ENCODE measurements at regions not wholly inside any gene's neighbourhood (a gene's known extent, or its start where the extent isn't known, plus 50 kb on each side); places are given as distances from the start of the nearest gene placed in this dataset.
A peak's percentile ranks its signal among the peaks of the same experiment; 100 is the strongest.

DNA sequence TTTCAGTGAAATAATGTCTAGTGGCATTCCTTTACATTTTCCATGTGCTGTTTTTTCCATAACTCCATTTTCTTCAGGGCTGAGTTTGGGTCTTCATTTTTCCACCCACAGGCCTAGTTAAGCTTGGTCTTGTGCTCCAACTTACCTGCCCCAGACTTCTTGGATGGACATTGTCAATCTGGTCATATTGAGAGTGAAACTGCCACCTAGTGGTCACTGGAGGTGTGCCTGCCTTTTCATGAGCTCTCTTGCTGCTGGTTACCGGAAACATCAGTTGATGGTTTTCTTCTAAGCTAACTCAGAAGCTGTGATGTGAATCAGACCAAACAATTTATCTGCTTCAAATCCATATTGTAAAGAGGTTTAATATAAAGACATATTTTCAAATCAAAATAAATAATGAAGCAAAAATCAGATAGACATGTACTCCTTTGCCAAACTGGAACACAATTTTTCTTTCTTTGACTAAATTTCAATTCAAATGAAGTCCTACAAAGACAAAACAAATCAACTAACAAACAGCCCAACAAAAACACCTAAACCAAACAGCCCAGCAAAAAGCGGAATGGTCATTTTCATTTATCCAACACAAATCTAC lies 135.1 kb upstream of the RASGRP1 start:
- Histone ChIP-seq H3K4me3 (no peak overlapping the region), H3K36me3 (no peaks in the 10 kb centered on the region), H3K27ac (no peak overlapping the region), H3K4me1 (no peaks in the 10 kb centered on the region), H3K27me3 (no peaks in the 10 kb centered on the region), H3K9me3 (no peaks in the 10 kb centered on the region)
- intact Hi-C loops (cut with DNase I), result loop anchor here (10.0 kb wide), 1 partner anchor 255 kb away; no protein-coding TSS in a partner anchor
- TF ChIP-seq, protein P1, sequence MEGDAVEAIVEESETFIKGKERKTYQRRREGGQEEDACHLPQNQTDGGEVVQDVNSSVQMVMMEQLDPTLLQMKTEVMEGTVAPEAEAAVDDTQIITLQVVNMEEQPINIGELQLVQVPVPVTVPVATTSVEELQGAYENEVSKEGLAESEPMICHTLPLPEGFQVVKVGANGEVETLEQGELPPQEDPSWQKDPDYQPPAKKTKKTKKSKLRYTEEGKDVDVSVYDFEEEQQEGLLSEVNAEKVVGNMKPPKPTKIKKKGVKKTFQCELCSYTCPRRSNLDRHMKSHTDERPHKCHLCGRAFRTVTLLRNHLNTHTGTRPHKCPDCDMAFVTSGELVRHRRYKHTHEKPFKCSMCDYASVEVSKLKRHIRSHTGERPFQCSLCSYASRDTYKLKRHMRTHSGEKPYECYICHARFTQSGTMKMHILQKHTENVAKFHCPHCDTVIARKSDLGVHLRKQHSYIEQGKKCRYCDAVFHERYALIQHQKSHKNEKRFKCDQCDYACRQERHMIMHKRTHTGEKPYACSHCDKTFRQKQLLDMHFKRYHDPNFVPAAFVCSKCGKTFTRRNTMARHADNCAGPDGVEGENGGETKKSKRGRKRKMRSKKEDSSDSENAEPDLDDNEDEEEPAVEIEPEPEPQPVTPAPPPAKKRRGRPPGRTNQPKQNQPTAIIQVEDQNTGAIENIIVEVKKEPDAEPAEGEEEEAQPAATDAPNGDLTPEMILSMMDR (IDR thresholded peaks at IDR 0.05), result peak; percentile 28 to 65 (median 52)
- no peak for TF ChIP-seq POLR2AphosphoS5 (IDR thresholded peaks at IDR 0.05; ENCODE audit: insufficient read depth in 1 of 2, low read depth in 1 of 2)
- DNase-seq (ENCODE audit: extremely low spot score in 2 of 2), result no peak

DNA sequence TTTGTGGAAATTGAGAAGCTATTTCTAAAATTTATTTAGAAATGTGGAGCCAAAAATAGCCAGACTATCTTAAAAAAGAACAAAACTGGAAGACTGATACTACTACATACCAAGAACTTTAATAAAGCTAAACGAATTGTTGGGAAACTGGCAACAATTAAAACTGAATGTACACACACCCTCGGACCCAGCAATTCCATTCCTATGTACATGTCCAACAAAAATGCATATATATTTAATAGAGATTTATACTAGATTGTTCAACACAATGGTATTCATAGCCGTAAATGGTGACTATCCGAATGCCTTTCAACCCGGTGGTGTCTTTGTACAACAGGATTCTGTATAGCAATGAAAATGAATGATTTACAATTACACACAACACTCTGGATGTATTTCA lies 136.5 kb upstream of the RASGRP1 start:
- no peak for TF ChIP-seq POLR2AphosphoS5 (IDR thresholded peaks at IDR 0.05; ENCODE audit: insufficient read depth in 1 of 2, low read depth in 1 of 2)
- TF ChIP-seq, protein P1 (IDR thresholded peaks at IDR 0.05), result no peak
- TF ChIP-seq POLR2A (IDR thresholded peaks at IDR 0.05), result no peak
- no peaks in the 10 kb centered on the region for H3K4me1 ChIP-seq
- H3K4me3 ChIP-seq, result no peak overlapping the region
- no peaks in the 10 kb centered on the region for H3K27me3 ChIP-seq
- H3K9me3 ChIP-seq, result no peaks in the 10 kb centered on the region
- H3K27ac ChIP-seq, result no peak overlapping the region
- H3K36me3 ChIP-seq, result no peaks in the 10 kb centered on the region
- intact Hi-C loops (cut with DNase I), result no loop called here
- no peak for DNase-seq (ENCODE audit: extremely low spot score in 2 of 2)

DNA sequence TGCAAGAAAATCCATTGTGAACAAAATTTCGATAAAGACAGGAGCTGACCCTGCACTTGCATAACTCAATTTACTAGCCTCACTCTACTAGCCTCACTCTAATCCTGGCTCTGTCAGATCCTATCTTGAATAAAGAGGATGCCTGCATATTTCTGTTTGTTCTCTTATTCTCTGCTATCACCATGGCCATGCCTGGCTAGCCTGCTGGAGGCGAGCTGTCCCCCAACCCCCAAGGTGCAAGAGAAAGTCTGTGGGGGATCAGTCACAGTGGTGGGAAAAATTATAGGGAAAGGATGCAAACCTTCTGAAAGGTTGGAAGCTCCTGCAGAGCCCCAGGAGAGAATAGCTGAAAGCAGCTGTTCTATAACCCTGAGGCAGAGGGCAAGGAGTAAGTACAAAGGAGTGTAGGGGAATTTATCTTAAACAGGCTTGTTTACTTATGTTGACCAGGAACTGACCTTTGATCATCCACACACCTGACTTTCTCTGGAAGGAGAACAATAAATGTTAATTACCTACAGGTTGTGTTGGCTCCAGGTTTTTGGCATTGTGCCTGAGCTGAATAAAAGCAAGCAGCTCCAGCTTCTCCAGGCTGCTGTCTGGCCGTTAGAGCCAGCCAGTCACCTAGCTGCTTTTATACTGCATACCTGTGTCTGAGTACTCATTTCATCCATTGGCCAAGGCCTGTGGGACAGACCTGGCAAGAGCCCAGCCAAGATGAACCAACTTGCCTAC lies 137.7 kb upstream of the RASGRP1 start:
- intact Hi-C loops (cut with DNase I), result no loop called here
- DNase-seq (ENCODE audit: extremely low spot score in 2 of 2), result no peak
- H3K9me3 ChIP-seq, result no peaks in the 10 kb centered on the region
- no peaks in the 10 kb centered on the region for H3K36me3 ChIP-seq
- H3K27ac ChIP-seq, result no peak overlapping the region
- TF ChIP-seq POLR2AphosphoS5 (IDR thresholded peaks at IDR 0.05; ENCODE audit: insufficient read depth in 1 of 2, low read depth in 1 of 2) (no peak), POLR2A (IDR thresholded peaks at IDR 0.05) (no peak)
- TF ChIP-seq, protein P1 (IDR thresholded peaks at IDR 0.05), result no peak
- H3K4me1 ChIP-seq, result no peaks in the 10 kb centered on the region
- no peaks in the 10 kb centered on the region for H3K27me3 ChIP-seq
- H3K4me3 ChIP-seq, result no peak overlapping the region

DNA sequence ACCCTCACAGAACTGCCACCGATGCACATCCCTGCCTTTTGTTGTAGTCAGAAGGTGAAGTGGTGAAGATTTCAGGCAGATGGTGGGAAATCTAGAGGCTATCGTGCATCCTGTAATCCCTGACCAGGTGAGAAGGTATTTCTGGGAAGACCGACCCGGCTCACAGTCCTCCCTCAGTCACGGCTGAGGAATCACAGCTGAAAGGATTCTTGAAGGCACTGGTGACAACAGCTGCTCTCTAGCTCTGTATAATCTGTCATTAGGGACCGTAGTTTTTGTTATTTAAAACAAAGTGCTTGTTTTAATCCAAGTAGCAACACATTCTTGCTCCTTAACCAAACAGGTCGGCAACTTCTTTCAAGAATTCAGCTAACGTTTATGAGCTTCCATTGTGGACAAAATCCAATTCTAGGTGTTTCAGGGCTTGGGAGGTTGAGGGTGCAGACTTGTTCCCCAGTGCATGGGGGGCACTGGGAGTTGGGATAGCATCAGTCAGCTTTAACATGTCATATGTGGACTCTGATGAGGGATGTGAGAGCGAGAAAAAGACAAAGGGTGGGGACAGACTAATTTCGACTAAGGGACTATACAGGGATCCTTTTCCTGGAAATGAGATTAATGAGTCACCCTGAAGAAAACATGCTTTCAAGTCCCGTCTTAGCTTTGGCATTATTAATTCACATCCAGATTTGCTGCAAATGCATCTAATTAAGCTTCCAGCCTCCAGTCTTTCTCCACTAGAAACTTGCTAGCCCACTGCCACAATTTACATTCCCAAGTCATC lies 141.0 kb upstream of the RASGRP1 start:
- Histone ChIP-seq H3K27ac (no peak overlapping the region), H3K27me3 (no peaks in the 10 kb centered on the region), H3K4me3 (no peak overlapping the region), H3K9me3 (no peaks in the 10 kb centered on the region), H3K4me1 (no peaks in the 10 kb centered on the region), H3K36me3 (no peaks in the 10 kb centered on the region)
- TF ChIP-seq POLR2A (IDR thresholded peaks at IDR 0.05) (no peak), POLR2AphosphoS5 (IDR thresholded peaks at IDR 0.05; ENCODE audit: insufficient read depth in 1 of 2, low read depth in 1 of 2) (no peak)
- TF ChIP-seq, protein P1 (IDR thresholded peaks at IDR 0.05), result no peak
- DNase-seq (ENCODE audit: extremely low spot score in 2 of 2), result no peak
- intact Hi-C loops (cut with DNase I), result no loop called here

All from vagina (tissue), 2 donors.